IMR-90 (cell line): ENCODE measurements at regions not wholly inside any gene's neighbourhood (a gene's known extent, or its start where the extent isn't known, plus 50 kb on each side); places are given as distances from the start of the nearest gene placed in this dataset.

ENCODE experiments used
- ATAC-seq: fragments of 200-7000 bp; cut with Tn5 transposase; 2 replicates; pipeline ENCODE4 v1.9.1; 2020; ENCODE audit warnings: low read depth, mild to moderate bottlenecking, moderate library complexity
- BruUV-seq: library from RNA; stranded (reverse); fragments of 400-500 nt; replicated peaks from 2 replicates; lab custom pipeline; 2021; lab: Mats Ljungman, UMichigan
- CTCF ChIA-PET: fragments of 300-600 bp; formaldehyde crosslinking; extraction: SDS; loops from one replicate; lab custom pipeline; 2021; ENCODE audit warnings: antibody characterized with exemption; lab: Yijun Ruan, JAX
- POLR2A ChIA-PET: fragments of 300-600 bp; sonication (Branson Sonifier 250); formaldehyde crosslinking; loops from one replicate; lab custom pipeline; 2022; ENCODE audit warnings: antibody characterized with exemption; ENCODE audit not compliant: unreplicated experiment; lab: Charles Lee
- DNase-seq: peaks from one replicate; pipeline ENCODE4 v3.0.0; 2013
- H2AFZ ChIP-seq: replicated peaks from 2 replicates; pipeline ENCODE3; 2013; ENCODE audit warnings: low read length, mild to moderate bottlenecking; ENCODE audit not compliant: poor library complexity
- H2AK5ac ChIP-seq: 2 replicates; pipeline ENCODE4 v1.6.1; 2013; ENCODE audit warnings: low read depth, low read length, inconsistent platforms
- H2AK9ac ChIP-seq: replicated peaks from 2 replicates; pipeline ENCODE3; 2013; ENCODE audit warnings: mild to moderate bottlenecking, low read depth, low read length, moderate library complexity; ENCODE audit not compliant: poor library complexity
- H2BK120ac ChIP-seq: 2 replicates; pipeline ENCODE4 v1.6.1; 2013; ENCODE audit warnings: low read depth, low read length, inconsistent platforms
- H2BK15ac ChIP-seq: 3 replicates; pipeline ENCODE4 v1.6.1; 2013; ENCODE audit warnings: low read depth, low read length, inconsistent platforms
- H2BK20ac ChIP-seq: 2 replicates; pipeline ENCODE4 v1.6.1; 2013; ENCODE audit warnings: low read depth, mild to moderate bottlenecking, inconsistent platforms, low read length, moderate library complexity
- H2BK5ac ChIP-seq: 2 replicates; pipeline ENCODE4 v1.6.1; 2013; ENCODE audit warnings: mild to moderate bottlenecking, low read depth, low read length, inconsistent platforms; ENCODE audit not compliant: poor library complexity, severe bottlenecking
- H3K14ac ChIP-seq: replicated peaks from 2 replicates; pipeline ENCODE4 v1.6.1; 2013; ENCODE audit warnings: low read depth, low read length, inconsistent platforms
- H3K18ac ChIP-seq: 2 replicates; pipeline ENCODE4 v1.6.1; 2013; ENCODE audit warnings: low read depth, low read length, control low read depth
- H3K23ac ChIP-seq: 2 replicates; pipeline ENCODE4 v1.6.1; 2013; ENCODE audit warnings: low read depth, low read length, inconsistent platforms
- H3K27ac ChIP-seq: 2 replicates; pipeline ENCODE4 v1.5.1; 2013; ENCODE audit warnings: mild to moderate bottlenecking, control low read depth, low read length; ENCODE audit not compliant: insufficient read depth
- H3K27me3 ChIP-seq: 2 replicates; pipeline ENCODE4 v1.6.1; 2013; ENCODE audit warnings: low read length; ENCODE audit not compliant: control insufficient read depth, insufficient read depth
- H3K36me3 ChIP-seq: 2 replicates; pipeline ENCODE4 v1.6.1; 2013; ENCODE audit warnings: low read length, mixed read lengths; ENCODE audit not compliant: control insufficient read depth, insufficient read depth
- H3K4ac ChIP-seq: 2 replicates; pipeline ENCODE4 v1.6.1; 2013; ENCODE audit warnings: low read depth, low read length, inconsistent platforms
- H3K4me1 ChIP-seq: 2 replicates; pipeline ENCODE4 v1.6.1; 2013; ENCODE audit warnings: low read length, mixed read lengths; ENCODE audit not compliant: control insufficient read depth, insufficient read depth
- H3K4me2 ChIP-seq: 2 replicates; pipeline ENCODE4 v1.6.1; 2013; ENCODE audit warnings: low read depth, mild to moderate bottlenecking, control low read depth, low read length, moderate library complexity
- H3K4me3 ChIP-seq: 2 replicates; pipeline ENCODE4 v1.5.1; 2013; ENCODE audit warnings: low read depth, mild to moderate bottlenecking, control low read depth, low read length, moderate library complexity; ENCODE audit not compliant: insufficient read depth
- H3K56ac ChIP-seq: 2 replicates; pipeline ENCODE4 v1.6.1; 2013; ENCODE audit warnings: low read length, inconsistent platforms; ENCODE audit not compliant: insufficient read depth; ENCODE audit errors: extremely low read depth
- H3K79me1 ChIP-seq, 2 experiments: 2 replicates each; pipeline ENCODE4 v1.6.1; 2013; ENCODE audit warnings: low read length in 2 of 2, inconsistent platforms in 1 of 2, low read depth in 1 of 2
- H3K9ac ChIP-seq: 2 replicates; pipeline ENCODE4 v1.6.1; 2013; ENCODE audit warnings: low read depth, low read length, control low read depth
- H3K9me1 ChIP-seq: 2 replicates; pipeline ENCODE4 v1.6.1; 2013; ENCODE audit warnings: low read length, inconsistent platforms; ENCODE audit not compliant: insufficient read depth
- H3K9me3 ChIP-seq: 2 replicates; pipeline ENCODE4 v1.6.1; 2013; ENCODE audit warnings: low read length; ENCODE audit not compliant: control insufficient read depth, insufficient read depth
- H4K20me1 ChIP-seq: 2 replicates; pipeline ENCODE4 v1.6.1; 2013; ENCODE audit warnings: low read length, inconsistent platforms; ENCODE audit not compliant: insufficient read depth
- H4K5ac ChIP-seq: 2 replicates; pipeline ENCODE4 v1.6.1; 2013; ENCODE audit warnings: mild to moderate bottlenecking, low read depth, low read length, control low read depth
- H4K8ac ChIP-seq, 2 experiments: 2 replicates each; pipeline ENCODE4 v1.6.1; 2013; ENCODE audit warnings: low read depth in 2 of 2, low read length in 2 of 2, control low read depth in 1 of 2, inconsistent platforms in 1 of 2
- H4K91ac ChIP-seq: 2 replicates; pipeline ENCODE4 v1.6.1; 2013; ENCODE audit warnings: low read depth, low read length, inconsistent platforms; ENCODE audit not compliant: insufficient read depth
- POLR2A ChIP-seq: IDR thresholded peaks from 2 replicates; pipeline ENCODE4 v1.6.1; 2012; ENCODE audit warnings: mild to moderate bottlenecking, low read depth, low read length
- RFX5 ChIP-seq: IDR thresholded peaks from 2 replicates; pipeline ENCODE4 v1.8.0; 2012; ENCODE audit warnings: low read depth, mild to moderate bottlenecking, low read length, moderate library complexity
- SMC3 ChIP-seq: fragments of 150-350 bp; IDR thresholded peaks from 2 replicates; pipeline ENCODE4 v1.6.1; 2016; ENCODE audit warnings: low read depth, mild to moderate bottlenecking, antibody characterized with exemption, low read length, moderate library complexity
- WGBS, 2 experiments: methylation state at CpG; one replicate each; pipeline versions ENCODE4 v1.1.5 to v1.1.7; 2013; ENCODE audit warnings: missing lambda C conversion rate in 2 of 2; ENCODE audit not compliant: insufficient read length in 1 of 2; ENCODE audit errors: extremely low coverage in 2 of 2; 5-methylcytosine and 5-hydroxymethylcytosine counted together
- dilution Hi-C: fragments of 300-500 bp; cut with HindIII; formaldehyde crosslinking; loops from one replicate; pipeline ENCODE4 v1.14.3; 2018; ENCODE audit warnings: low sequenced_read_pairs; ENCODE audit not compliant: unreplicated experiment
- in situ Hi-C: fragments of 300-500 bp; cut with MboI; formaldehyde crosslinking; loops from 3 replicates; pipeline ENCODE4 v1.14.3; 2019; ENCODE audit warnings: low sequenced_read_pairs, inconsistent platforms, mixed read lengths
- intact Hi-C: fragments of 100-400 bp; cut with micrococcal nuclease; formaldehyde crosslinking; loops from 2 replicates; pipeline ENCODE4 v1.10.0; 2022
- TF ChIP-seq, protein P1 (sequence below): fragments of 150-350 bp; IDR thresholded peaks from 2 replicates; pipeline ENCODE4 v1.6.1; 2017; ENCODE audit warnings: mild to moderate bottlenecking, antibody characterized with exemption, low read length, low read depth

DNA sequence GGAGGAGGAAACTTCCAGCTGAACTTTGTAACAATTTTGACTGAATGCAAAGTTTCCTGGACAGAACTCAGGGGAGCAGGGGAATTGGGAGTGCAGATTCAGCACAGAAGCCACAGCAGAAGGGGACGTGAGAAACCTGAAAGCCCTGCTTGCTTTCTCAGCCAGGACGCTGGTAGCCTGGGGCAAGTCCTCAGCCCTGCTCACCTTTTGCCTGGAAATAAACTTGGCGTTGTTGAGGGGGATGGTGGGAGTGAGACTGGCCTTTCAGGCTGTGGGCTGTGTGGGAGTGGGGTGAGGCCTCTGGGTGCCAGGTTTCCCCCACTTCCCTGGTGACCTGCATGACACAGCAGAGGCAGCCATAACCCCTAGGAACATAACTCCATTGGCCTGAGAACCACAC, 238.1 kb upstream of the HS3ST5 start:
- POLR2A ChIA-PET = no interaction called here
- H2BK5ac ChIP-seq = no peak overlapping the region

More for the DNA sequence above, 238.1 kb upstream of the HS3ST5 start:
- Histone ChIP-seq H3K79me1 (no peaks in the 10 kb centered on the region), H2AK5ac (no peak overlapping the region), H3K14ac (no peak overlapping the region), H2BK15ac (no peak overlapping the region), H3K9me1 (no peaks in the 10 kb centered on the region), H4K8ac (no peak overlapping the region), H3K27ac (no peak overlapping the region), H3K9ac (no peak overlapping the region), H3K4ac (no peak overlapping the region), H3K9me3 (no peaks in the 10 kb centered on the region), H3K4me1 (no peaks in the 10 kb centered on the region), H2AK9ac (no peak overlapping the region), H3K18ac (no peak overlapping the region), H2BK120ac (no peak overlapping the region), H4K20me1 (no peaks in the 10 kb centered on the region), H3K4me3 (no peak overlapping the region), H3K23ac (no peak overlapping the region), H2BK20ac (no peak overlapping the region), H3K27me3 (no peaks in the 10 kb centered on the region), H3K36me3 (no peaks in the 10 kb centered on the region), H2AFZ (no peak overlapping the region), H4K5ac (no peak overlapping the region), H3K56ac (no peak overlapping the region), H3K4me2 (no peak overlapping the region), H4K91ac (no peak overlapping the region)
- no peak for ATAC-seq
- no TSS peak for BruUV-seq
- in situ Hi-C loops = no loop called here
- CTCF ChIA-PET = no interaction called here
- WGBS, 2 experiments = no CpG with 5 or more reads among the region's 3 CpGs
- TF ChIP-seq SMC3 = no peak
- no peak for TF ChIP-seq POLR2A
- TF ChIP-seq RFX5 = no peak
- TF ChIP-seq, protein P1, sequence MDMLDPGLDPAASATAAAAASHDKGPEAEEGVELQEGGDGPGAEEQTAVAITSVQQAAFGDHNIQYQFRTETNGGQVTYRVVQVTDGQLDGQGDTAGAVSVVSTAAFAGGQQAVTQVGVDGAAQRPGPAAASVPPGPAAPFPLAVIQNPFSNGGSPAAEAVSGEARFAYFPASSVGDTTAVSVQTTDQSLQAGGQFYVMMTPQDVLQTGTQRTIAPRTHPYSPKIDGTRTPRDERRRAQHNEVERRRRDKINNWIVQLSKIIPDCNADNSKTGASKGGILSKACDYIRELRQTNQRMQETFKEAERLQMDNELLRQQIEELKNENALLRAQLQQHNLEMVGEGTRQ = no peak
- DNase-seq = no peak
- dilution Hi-C loops = no loop called here
- intact Hi-C loops = no loop called here
